G401 (cell line): ENCODE measurements at regions not wholly inside any gene's neighbourhood (a gene's known extent, or its start where the extent isn't known, plus 50 kb on each side); places are given as distances from the start of the nearest gene placed in this dataset.

ENCODE experiments used
- DNase-seq: peaks from one replicate; pipeline ENCODE4 v3.0.0-alpha.2; 2015; ENCODE audit warnings: low spot score
- in situ Hi-C: cut with HindIII; loops from 2 replicates; pipeline ENCODE4 v1.10.0; 2016; ENCODE audit warnings: low sequenced_read_pairs, mixed read lengths

DNA sequence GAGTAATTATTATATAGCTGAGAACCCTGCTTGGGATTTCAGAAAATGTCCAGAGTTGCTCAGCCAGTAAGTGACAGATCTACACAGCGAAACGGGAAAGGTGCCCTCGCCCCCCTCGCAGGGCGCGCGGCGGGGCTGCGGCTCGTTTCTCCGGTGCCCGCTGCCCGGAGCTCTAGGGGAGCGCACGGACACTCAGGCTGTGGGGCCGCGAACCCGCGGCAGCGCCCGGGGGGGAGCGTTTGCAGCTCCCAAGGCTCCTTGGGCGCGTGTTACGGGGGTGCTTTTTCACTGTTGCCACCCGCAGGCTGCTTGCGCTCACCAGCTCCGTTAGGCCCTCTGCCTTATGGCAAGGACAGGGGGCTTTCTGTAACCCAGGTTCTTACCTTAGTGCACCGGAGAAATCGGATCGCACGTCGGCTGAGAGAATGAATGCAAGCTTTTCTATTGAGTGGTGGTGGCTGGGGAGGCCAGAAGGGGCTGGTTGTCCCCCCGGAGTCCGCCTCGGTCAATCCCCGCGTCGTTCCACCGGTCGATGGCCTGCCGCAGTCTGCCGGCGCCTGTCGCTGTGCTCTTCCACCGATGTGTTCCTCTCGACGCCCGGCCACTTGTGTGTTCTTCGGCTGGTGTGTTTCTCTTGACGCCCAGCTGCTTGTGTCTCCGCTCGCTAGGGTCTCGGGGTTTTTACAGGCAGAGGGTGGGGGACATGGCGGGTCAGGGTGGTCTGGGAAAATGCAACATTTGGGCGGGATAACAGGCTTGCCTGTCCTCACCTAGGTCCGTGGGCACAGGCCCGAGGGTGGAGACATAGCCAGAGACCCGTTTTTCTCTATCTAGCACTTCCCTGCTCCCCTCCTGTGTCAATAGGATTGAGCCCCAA is 758.8 kb upstream of the DDX18 start:
- in situ Hi-C loops = no loop called here
- no peak for DNase-seq

GRCh38 chr2:117056376-117056748 is 758.1 kb upstream of the DDX18 start:
- no peak for DNase-seq
- in situ Hi-C loops = no loop called here

DNA sequence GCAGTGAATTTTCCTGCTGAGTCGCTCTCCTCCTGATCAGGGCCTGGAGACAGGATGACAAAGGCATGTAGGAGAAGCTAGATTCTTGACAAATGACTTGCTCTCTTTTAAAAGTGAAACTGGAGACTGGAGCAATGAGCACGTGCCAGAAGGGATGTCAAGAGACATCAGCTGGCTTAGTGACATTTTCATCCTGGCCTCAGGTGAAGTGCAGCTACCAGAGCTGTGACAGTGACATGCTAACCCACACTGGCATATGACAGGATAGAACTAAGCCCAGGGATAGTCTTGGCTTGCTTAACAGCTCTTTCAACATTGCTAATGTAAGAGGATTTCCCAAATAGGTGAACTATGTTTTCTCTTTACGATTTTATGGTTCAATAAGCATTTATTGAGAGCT is 757.5 kb upstream of the DDX18 start:
- no peak for DNase-seq
- in situ Hi-C loops = no loop called here

GRCh38 chr2:117058366-117058765 is 756.1 kb upstream of the DDX18 start:
- DNase-seq = no peak
- in situ Hi-C loops = no loop called here

- in situ Hi-C loops = no loop called here
- DNase-seq = no peak
Measured at GRCh38 chr2:117064021-117064420, 750.5 kb upstream of the DDX18 start.

DNA sequence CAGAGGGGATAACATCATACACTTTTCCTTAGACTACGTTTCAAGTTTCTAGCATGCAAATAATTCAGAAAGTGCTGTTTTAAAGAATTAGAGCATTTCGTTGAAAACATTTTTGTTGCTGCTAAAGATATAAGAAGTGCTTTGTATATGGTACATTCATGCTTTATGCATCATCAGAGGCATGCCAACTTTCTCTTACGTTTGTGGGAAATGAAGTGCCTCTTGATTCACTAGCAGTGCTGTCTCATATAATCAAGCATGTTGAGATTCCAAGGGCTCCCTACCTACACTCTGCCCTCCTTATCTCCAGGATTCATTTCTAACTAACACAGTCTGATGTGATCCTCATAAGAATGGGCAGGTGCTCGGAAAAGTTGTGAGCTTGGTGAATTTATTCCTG is 748.6 kb upstream of the DDX18 start:
- in situ Hi-C loops = no loop called here
- no peak for DNase-seq

DNA sequence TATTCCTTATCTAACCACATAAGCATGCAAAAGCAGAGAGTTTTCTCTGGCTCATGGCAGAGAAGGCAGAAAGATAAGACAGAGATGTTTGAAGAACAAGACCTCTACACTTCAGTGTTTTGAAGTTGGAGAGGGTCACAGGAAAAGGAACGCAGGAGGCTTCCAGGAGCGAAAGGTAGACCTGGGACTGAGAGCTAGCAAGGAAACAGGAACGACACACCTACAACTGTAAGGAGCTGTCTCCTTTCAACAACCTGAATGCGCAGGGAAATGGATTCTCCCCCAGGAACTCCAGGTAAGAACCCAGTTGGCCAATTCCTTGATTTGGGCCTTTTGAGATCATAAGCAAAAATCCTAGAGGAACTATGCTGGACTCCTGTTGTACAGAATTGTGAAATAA is 746.6 kb upstream of the DDX18 start:
- in situ Hi-C loops = no loop called here
- DNase-seq = no peak

DNA sequence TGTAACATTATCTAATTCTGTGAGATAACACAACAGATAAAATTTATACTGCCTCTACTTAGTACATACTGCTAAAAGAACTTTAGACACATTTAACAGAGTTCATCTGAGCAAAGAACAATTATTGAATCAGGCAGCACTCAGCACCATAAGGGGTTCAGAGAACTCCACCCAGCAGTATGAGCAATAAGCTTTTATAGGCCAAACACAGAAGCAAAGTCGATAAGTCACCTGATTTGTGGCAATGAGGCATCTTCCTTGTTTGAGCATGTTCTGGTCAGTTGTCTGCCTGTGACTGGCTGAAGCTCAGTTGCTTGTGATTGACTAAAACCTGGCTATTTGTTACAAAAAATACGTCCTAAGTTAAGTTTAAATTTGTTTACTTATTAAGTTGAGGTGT is 746.1 kb upstream of the DDX18 start:
- in situ Hi-C loops = no loop called here
- DNase-seq = no peak

GRCh38 chr2:117071556-117072102 is 742.9 kb upstream of the DDX18 start:
- no peak for DNase-seq
- in situ Hi-C loops = no loop called here

GRCh38 chr2:117074756-117075155 is 739.7 kb upstream of the DDX18 start:
- DNase-seq = no peak
- in situ Hi-C loops = no loop called here

GRCh38 chr2:117085256-117085655 is 729.2 kb upstream of the DDX18 start:
- in situ Hi-C loops = no loop called here
- no peak for DNase-seq

GRCh38 chr2:117085737-117086136 is 728.8 kb upstream of the DDX18 start:
- DNase-seq = no peak
- in situ Hi-C loops = no loop called here

- DNase-seq = no peak
- in situ Hi-C loops = no loop called here
Measured at GRCh38 chr2:117086174-117086942, 728.1 kb upstream of the DDX18 start.

- in situ Hi-C loops = no loop called here
- DNase-seq = no peak
Measured at GRCh38 chr2:117086943-117087250, 727.6 kb upstream of the DDX18 start.

DNA sequence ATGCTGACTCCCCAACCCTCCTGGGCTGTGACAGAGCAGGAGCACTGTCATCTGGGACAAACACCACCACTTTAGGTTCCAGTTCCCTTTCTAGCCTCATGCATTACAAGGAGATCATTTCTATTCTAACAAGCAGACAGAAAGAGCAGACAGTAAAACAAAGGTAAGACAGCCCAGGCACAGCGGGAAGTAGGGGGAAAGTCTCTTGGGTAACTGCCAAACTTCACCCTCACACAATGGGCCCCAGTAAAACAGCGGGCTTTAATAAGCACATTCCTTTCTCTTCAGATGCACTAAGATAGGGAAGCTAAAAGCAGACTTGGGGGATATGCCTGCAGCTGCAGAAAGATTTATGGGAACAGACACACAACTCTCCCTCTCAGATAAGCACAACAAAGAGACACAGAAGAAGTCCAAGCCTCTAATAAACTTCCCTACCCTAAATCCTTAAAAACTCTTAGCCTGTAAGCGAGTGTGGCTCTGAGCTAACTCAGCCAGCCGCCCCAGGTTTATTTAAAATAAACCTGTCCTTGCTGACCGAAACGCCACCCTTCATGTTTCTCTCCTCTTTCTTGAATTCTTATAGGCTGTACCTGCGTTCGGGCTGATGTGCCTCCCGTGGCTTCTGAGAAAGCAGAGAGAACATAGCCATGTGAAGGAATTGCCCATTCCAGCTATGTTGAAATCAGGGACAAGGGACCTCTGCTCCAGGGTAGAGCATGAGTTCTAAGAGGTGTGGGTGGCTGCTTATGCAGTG is 726.8 kb upstream of the DDX18 start:
- DNase-seq = no peak
- in situ Hi-C loops = no loop called here

- in situ Hi-C loops = no loop called here
Measured at GRCh38 chr2:117091041-117091837, 723.3 kb upstream of the DDX18 start.

GRCh38 chr2:117101613-117102012 is 712.9 kb upstream of the DDX18 start:
- in situ Hi-C loops = no loop called here
- DNase-seq = no peak

More at GRCh38 chr2:117091041-117091837, 723.3 kb upstream of the DDX18 start:
- no peak for DNase-seq

DNA sequence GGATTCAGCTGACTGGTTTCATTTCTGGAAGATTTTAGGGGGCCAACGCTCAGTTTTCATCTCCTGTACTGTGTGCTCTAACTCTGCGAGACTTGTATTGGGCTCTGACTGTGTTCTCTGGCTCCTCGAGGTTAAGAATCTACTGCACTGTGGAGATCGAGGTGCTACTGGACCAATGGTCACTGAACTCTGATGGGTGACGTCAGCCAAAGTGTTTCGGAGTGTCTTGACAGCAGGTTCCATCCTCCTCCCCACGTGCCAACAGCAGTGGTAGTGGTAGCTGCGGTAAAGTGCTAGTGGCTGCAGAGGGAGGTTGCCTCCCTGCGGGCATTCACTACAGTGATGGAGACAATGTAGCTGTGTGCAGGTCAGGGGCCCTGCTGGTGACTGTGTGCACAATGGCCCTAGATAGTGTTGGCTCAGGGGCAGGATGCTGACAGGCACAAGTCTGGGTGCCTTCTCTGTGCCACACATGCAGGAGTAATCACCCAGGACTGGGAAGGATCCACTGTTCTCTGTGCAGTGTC is 705.7 kb upstream of the DDX18 start:
- in situ Hi-C loops = no loop called here
- DNase-seq = no peak

DNA sequence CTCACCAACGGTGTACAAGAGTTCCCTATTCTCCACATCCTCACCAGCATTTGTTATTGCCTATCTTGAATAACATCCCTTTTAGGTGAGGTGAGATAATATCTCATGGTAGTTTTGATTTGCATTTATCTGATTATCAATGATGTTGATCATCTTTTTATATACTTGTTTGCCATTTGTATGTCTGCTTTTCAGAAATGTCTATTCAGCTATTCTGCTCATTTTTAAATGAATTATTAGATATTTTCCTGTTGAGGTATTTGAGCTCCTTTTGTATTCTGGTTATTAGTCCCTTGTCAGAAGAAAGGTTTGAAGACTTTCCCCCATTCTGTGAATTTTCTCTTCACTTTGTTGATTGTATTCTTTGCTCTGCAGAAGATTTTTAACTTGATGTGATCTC is 695.5 kb upstream of the DDX18 start:
- in situ Hi-C loops = no loop called here
- DNase-seq = no peak
